Rectal smooth muscle tissue (tissue), 1 donor: ENCODE measurements at regions not wholly inside any gene's neighbourhood (a gene's known extent, or its start where the extent isn't known, plus 50 kb on each side); places are given as distances from the start of the nearest gene placed in this dataset.

ENCODE experiments used
- H3K27ac ChIP-seq: one replicate; pipeline ENCODE4 v1.7.0; 2013; ENCODE audit warnings: low read depth, low read length, inconsistent platforms
- H3K27me3 ChIP-seq: one replicate; pipeline ENCODE4 v1.7.0; 2013; ENCODE audit warnings: low read length; ENCODE audit not compliant: control insufficient read depth, insufficient read depth
- H3K36me3 ChIP-seq: one replicate; pipeline ENCODE4 v1.7.0; 2013; ENCODE audit warnings: low read length; ENCODE audit not compliant: control insufficient read depth, insufficient read depth
- H3K4me1 ChIP-seq: one replicate; pipeline ENCODE4 v1.7.0; 2013; ENCODE audit warnings: low read length; ENCODE audit not compliant: control insufficient read depth, insufficient read depth
- H3K4me3 ChIP-seq: one replicate; pipeline ENCODE4 v1.7.0; 2013; ENCODE audit warnings: low read length
- H3K9ac ChIP-seq: one replicate; pipeline ENCODE4 v1.7.0; 2013; ENCODE audit warnings: low read length

DNA sequence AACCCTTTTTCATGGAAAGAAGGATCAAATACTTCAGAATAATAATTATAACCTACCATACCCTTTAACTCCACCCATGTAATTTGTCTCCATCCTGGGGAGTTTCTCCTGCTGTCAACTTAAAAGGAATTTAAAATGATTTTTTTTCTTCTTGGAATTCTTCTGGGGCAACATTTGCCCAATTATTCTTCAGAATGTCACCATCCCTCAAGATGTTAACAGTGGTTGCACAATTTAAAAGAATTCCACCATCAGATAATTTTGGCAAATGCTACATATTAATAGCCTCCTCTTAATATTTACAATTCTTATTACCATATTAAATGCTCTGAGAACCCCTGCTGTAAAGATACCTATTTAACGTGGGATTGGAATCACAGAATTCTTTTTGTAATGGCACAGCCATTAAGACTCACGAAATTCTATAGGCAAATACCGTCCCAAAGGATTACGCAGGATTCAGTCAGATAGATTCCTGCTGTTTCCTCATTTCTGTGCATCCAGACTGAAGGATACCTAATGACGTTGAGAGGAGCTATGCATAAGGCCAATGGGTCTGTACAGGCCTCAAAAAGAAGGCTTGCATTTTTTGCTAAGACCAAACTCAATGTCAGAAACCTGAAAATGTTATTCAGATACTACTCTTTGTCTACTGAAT is 177.5 kb downstream of the DAD1 start:
- no peak overlapping the region for H3K9ac ChIP-seq
- no peaks in the 10 kb centered on the region for H3K27me3 ChIP-seq
- H3K4me1 ChIP-seq: no peaks in the 10 kb centered on the region
- H3K4me3 ChIP-seq: no peak overlapping the region
- no peaks in the 10 kb centered on the region for H3K36me3 ChIP-seq
- H3K27ac ChIP-seq: no peak overlapping the region

DNA sequence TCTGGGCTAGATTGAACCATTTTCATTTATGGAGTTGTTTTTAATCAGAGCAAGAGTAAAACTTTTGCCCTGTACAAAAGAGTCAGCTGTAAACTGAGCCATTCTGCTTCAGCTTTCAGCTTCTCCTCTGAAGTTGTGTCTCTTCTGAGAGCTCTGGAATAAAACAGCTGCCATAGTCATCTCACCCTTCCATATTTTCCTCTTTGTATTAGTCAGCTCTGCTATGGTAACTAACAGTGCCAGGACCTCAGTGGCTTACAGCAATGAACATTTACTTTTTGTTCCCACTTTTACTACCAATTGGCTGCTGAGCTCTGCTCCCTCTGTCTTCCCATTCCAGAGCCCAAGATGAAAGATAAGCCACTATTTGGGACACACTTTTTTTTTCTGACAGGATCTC is 178.5 kb downstream of the DAD1 start:
- Histone ChIP-seq H3K9ac (no peak overlapping the region), H3K27ac (no peak overlapping the region), H3K4me1 (no peaks in the 10 kb centered on the region)

DNA sequence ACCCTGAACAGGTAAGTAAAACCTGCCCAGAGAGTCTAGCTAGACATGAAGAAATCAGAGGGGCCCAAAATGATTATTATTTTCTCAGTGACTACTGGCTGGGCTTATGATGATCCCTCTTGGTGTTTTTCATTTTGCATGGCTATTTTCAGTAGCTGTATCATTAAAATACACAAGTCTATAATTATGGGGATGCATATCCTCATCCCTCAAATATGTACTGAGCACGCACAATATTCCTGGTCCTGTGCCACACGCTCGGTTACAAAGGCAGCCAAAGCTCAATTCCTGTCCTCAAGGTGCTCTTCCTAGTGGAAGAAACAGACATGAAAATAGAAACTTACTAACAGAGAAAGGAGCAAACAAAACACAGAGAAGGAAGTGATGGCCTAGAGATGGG is 180.0 kb downstream of the DAD1 start:
- H3K27me3 ChIP-seq: no peaks in the 10 kb centered on the region
- H3K27ac ChIP-seq: no peak overlapping the region
- no peaks in the 10 kb centered on the region for H3K36me3 ChIP-seq
- H3K4me1 ChIP-seq: no peaks in the 10 kb centered on the region
- no peak overlapping the region for H3K9ac ChIP-seq
- H3K4me3 ChIP-seq: no peak overlapping the region

More for the DNA sequence above, 178.5 kb downstream of the DAD1 start:
- Histone ChIP-seq H3K27me3 (no peaks in the 10 kb centered on the region), H3K4me3 (no peak overlapping the region), H3K36me3 (no peaks in the 10 kb centered on the region)

DNA sequence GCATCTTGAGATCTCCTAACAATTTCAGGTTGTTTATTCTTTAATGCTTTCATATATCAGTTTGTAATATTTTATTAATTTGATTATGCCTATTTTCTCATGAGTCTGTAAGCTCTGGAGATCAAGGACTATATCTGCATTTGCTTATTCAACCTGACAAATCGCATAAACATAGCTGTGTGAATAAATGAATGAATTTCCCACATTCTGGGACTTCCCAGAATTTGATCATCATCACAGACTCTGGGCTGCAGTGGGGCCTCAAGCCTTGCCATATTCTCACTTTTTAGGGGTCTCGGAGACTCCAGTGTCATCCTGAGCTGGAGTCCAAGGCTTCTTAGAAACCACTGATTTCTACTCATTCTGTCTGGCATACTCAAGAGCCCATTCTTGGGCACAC is 180.5 kb downstream of the DAD1 start:
- Histone ChIP-seq H3K27ac (no peak overlapping the region), H3K9ac (no peak overlapping the region), H3K4me3 (no peak overlapping the region), H3K27me3 (no peaks in the 10 kb centered on the region), H3K4me1 (no peaks in the 10 kb centered on the region), H3K36me3 (no peaks in the 10 kb centered on the region)

DNA sequence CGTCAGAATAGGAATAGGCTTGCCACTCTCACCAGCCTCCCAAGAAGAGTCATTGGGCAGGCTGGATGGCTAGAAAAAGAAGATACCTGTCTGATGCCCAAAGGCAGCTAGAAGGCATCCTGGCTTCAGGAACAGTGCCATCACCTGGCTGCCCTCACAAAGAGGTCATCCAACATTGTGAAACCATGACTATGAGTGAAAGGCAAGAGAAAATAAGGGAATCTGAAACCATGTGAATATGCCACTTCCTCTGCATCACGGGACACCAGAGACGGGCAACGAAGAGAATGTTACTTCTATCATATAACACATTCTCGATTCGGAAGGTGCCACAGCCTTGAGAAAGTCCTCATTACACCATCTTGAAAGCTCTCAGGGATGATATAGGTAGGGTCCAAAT is 182.0 kb downstream of the DAD1 start:
- Histone ChIP-seq H3K4me3 (no peak overlapping the region), H3K27me3 (no peaks in the 10 kb centered on the region), H3K4me1 (no peaks in the 10 kb centered on the region), H3K9ac (no peak overlapping the region), H3K27ac (no peak overlapping the region), H3K36me3 (no peaks in the 10 kb centered on the region)

DNA sequence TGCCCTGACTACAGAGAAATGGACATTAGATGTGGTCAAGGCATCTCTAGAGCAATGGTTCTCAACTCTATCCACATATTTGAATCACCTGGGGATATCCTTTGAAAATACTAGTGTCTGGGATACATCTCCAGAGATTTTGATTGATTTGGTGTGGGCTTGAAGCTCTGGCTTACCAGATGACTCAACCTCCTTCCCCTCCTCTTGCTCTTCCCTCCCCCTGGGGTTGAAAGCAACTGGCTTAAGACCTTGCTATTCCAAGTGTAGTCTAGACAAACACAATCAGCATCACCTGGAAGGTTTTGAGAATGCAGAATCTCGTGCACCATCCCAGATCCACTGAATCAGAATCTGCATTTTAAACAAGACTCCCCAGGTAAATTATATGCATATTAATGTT is 183.8 kb downstream of the DAD1 start:
- Histone ChIP-seq H3K27ac (no peak overlapping the region), H3K4me3 (no peak overlapping the region), H3K9ac (no peak overlapping the region), H3K36me3 (no peaks in the 10 kb centered on the region), H3K4me1 (no peaks in the 10 kb centered on the region), H3K27me3 (no peaks in the 10 kb centered on the region)

DNA sequence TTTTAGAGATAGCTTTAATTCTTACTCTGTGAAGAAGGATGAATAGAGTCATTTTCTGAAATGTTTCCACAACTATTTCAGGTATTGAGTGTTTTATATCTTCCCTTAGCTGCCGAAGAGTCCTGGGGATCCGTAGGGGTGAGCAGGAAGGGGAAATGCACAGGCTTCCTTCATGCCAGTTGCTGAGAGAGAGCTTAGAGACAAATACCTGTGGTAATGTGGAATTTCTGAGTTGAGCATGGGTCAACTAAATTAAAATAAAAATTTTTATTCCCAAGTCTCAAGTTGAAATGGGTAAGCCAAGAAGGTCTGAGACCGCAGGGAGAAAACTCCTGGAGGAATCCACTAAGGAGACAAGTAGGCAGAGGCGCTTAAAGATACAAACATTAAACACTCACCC is 185.7 kb downstream of the DAD1 start:
- no peak overlapping the region for H3K27ac ChIP-seq
- no peaks in the 10 kb centered on the region for H3K36me3 ChIP-seq
- no peaks in the 10 kb centered on the region for H3K4me1 ChIP-seq
- no peak overlapping the region for H3K4me3 ChIP-seq
- no peak overlapping the region for H3K9ac ChIP-seq
- H3K27me3 ChIP-seq: no peaks in the 10 kb centered on the region

DNA sequence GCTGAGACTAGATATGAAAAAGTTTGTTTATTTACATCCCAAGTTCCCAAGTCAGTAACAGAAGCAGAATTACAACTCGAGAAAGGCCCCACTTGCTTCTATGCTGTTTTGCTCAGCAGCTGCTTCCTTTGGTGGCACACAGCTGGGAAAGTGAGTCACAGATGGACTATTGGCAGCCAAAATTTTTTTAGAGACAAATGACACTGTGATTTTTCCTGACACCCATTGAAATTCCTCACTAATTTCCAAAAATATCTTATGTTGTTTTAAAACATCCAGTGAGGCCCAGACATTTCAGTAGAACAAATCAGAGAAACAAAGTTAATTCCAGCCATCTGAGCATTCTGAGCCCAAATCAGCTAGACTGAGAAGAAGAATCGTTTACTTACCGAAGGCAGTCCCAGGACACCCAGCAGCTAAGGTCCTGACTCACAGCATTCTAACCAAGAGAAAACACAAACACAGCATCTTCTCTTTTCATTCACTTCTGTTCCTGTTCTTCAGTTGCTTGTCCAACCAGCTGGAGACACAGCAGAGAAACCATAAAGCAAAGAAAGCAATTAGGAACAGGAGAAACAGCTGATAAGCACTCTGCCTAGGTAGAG is 188.3 kb downstream of the DAD1 start:
- H3K9ac ChIP-seq: no peak overlapping the region
- no peaks in the 10 kb centered on the region for H3K4me1 ChIP-seq
- H3K27ac ChIP-seq: no peak overlapping the region
- no peak overlapping the region for H3K4me3 ChIP-seq
- no peaks in the 10 kb centered on the region for H3K36me3 ChIP-seq
- H3K27me3 ChIP-seq: no peaks in the 10 kb centered on the region

DNA sequence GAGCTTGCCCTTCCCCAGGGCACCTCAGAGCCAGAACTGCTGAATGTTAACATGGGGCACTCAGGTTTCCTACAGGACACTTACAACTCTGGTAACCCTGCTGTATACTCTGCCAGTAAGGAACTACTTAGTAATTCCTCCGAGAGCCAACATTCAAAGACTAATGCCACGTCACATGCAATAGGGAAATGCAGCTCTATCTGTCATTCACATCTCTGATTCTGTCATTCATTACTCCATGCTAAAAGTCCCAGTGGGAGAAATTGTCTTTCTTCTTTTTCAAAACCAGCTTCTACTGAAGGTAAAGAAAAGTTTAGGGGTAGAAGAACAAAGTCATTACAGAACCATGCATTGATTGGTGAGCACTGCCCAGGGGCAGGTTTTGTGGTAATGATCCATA is 189.2 kb downstream of the DAD1 start:
- H3K4me3 ChIP-seq: no peak overlapping the region
- H3K9ac ChIP-seq: no peak overlapping the region
- H3K4me1 ChIP-seq: no peaks in the 10 kb centered on the region
- no peaks in the 10 kb centered on the region for H3K36me3 ChIP-seq
- H3K27ac ChIP-seq: no peak overlapping the region
- H3K27me3 ChIP-seq: no peaks in the 10 kb centered on the region

DNA sequence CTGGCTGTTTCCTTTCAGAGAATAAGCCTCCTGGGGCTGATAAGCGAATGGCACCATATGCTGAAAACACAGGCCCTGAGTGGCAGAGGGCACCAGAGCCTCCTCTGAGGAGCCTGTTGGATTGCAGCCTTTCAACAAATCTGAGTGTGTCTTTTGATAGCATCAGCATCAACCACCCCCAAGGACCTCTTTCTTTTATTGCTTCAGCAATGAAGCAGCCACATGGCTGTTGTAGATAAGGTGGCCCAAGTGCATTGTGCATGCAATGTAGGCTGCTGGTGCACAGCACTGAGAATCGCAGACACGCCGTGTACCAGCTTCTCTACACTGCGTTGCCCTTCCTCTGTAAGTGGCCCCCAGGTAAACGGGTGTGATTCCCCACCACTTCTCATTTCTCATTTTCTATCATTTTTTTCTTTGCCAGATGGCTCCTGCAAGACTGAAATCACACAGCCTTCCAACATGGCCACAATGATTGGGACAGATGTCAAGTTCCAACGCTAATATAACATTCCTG is 191.7 kb downstream of the DAD1 start:
- no peak overlapping the region for H3K9ac ChIP-seq
- no peaks in the 10 kb centered on the region for H3K27me3 ChIP-seq
- no peak overlapping the region for H3K4me3 ChIP-seq
- no peak overlapping the region for H3K27ac ChIP-seq
- no peaks in the 10 kb centered on the region for H3K4me1 ChIP-seq
- H3K36me3 ChIP-seq: no peaks in the 10 kb centered on the region

DNA sequence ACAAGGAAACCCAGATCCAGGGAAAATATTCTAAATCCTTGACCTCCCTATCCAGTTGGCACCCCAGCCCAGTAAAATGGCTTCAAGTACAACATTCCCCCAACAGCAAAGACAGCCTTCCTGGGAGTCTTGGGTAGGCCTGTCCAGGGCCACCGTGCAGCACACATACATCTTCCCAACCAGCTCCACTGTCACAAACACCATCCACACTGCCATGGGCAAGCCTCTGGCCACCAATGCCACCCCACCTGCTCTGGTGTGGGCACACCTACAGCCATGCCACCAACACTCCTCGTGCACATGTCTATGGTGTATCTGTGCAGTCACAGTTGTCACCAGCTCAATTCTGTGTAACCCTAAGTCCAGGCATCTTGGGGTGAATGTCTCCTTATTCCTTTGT is 193.2 kb downstream of the DAD1 start:
- H3K27ac ChIP-seq: no peak overlapping the region
- no peak overlapping the region for H3K9ac ChIP-seq
- no peaks in the 10 kb centered on the region for H3K27me3 ChIP-seq
- H3K4me1 ChIP-seq: no peaks in the 10 kb centered on the region
- H3K4me3 ChIP-seq: no peak overlapping the region
- H3K36me3 ChIP-seq: no peaks in the 10 kb centered on the region

DNA sequence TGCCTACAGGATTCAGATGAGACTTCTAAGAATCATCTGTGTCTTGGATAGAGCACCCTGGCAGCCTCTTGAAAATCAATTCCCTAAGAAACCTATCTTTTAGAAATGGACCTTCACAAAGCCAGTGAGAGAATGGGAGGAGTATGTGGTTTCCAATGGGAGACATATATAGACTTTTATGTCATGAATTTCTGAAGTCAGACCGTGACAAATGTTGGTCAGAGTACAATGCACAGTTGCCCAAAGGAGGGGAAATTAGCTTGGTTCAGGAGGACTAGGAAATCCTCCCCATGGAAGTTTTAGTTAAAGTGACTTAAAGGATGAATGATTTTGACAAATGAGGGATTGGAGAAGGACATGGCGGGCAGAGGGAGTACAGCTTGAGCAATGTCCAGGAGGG is 194.4 kb downstream of the DAD1 start:
- H3K27me3 ChIP-seq: no peaks in the 10 kb centered on the region
- no peaks in the 10 kb centered on the region for H3K36me3 ChIP-seq
- H3K4me1 ChIP-seq: no peaks in the 10 kb centered on the region
- no peak overlapping the region for H3K4me3 ChIP-seq
- H3K27ac ChIP-seq: no peak overlapping the region
- no peak overlapping the region for H3K9ac ChIP-seq

DNA sequence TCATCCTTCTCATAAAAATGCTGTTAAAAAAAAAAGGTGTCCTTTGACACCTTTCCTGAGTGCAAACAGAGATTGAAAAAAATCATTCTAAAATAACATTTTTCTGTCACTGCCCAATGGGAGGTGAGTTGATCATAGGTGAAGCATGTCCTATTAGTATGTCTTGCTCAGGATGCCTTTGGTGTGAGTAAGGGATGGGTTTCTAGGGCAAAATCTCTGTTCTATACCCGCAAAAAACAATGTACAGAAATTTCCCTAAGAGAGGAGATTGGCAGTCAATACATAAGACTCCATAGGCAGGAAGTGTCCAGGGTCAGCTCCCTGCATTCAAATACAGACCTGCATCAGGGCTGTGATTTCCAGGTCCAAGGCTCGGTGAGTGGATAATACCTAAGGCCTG is 195.2 kb downstream of the DAD1 start:
- Histone ChIP-seq H3K27ac (no peak overlapping the region), H3K36me3 (no peaks in the 10 kb centered on the region), H3K9ac (no peak overlapping the region), H3K4me1 (no peaks in the 10 kb centered on the region), H3K27me3 (no peaks in the 10 kb centered on the region), H3K4me3 (no peak overlapping the region)
